Suppressor macrophage treated with lipopolysaccharide for 1 hour (primary cell): ENCODE measurements at regions not wholly inside any gene's neighbourhood (a gene's known extent, or its start where the extent isn't known, plus 50 kb on each side); places are given as distances from the start of the nearest gene placed in this dataset.

ENCODE experiments used
- DNase-seq, 3 donors: peaks; one replicate each; pipeline ENCODE4 v3.0.0-alpha.2; 2020 to 2022

DNA sequence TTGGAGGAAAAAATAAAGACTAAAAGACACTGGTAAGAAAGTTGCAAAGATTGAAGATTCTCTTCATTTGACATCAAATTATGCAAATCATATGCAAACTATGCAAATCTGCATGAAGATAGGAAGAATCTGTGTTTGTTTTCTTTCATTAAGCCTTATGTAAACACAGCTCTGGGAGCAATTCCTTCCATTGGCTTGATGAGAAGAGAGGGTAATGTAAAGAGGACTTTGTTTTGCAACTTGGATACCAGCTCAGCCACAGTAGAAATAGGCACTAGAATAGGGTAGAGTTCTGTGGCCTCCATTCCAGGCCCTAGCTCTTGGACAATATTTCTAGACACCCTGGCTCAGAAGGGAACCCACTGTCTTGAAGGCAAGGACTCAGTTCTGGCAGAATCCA, 388.4 kb upstream of the RASGEF1B start:
- DNase-seq: no peak

DNA sequence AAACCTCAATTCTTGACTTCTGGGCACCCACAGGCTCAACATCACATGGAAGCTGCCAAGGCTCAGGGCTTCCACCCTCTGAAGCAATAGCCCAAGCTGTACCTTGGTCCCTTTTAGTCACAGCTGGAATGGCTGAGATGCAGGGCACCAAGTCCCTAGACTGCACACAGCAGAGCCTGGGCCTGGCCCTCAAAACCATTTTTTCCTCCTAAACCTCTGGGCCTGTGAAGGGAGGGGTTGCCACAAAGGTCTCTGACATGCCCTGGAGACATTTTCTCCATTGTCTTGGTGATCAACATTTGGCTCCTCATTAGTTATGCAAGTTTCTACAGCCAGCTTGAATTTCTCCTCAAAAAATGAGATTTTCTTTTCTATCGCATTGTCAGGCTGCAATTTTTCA, 382.7 kb upstream of the RASGEF1B start:
- no peak for DNase-seq

DNA sequence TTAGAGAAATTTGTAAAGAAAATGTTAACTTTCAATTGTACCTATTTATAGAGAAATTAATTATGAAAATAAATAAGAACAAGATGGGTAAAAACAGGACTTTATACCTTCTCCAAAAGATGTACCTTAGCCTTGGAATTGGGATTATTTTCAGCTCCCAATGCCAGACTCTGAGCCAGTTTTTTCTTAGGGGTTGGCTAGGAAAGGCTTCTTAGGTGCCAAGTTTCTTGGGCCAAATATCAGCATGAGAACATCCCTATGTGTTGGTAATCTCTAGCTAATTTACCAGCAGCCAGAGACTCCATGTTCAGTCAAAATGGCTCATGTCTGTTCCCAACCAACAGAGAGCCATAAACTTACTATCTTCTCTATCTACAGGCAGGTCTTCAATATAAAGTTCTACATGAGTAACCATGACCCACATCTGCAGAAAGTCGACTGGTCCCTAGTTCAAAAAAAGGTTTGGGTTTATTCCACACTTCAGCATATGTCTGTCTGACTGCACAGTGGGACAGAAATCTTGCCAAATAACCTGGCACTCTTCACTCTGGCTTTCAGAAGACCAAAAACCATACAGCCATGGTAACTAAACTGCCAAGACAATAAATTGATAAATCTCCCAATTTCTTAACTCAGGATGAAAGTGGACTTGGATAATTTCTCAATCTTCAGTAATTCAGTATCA, 380.5 kb upstream of the RASGEF1B start:
- DNase-seq: no peak

DNA sequence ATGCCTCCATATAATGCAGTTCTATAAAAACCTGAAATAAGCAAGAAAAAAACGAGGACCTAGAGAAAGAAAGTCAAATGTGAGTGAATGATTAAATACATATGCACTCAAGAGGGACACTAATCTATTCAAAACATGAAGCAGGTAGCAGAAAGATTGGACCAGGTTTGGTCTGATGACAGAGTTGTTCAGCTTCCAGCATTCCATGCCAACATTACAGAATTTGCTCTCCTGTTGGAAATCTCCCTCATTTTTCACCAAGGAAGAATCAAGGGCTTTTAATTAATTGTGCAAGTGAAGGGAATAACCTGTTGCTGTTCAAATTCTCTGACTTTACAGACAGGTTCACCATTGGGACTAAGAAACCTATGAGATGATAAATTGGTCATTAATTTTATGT, 379.0 kb upstream of the RASGEF1B start:
- no peak for DNase-seq

DNA sequence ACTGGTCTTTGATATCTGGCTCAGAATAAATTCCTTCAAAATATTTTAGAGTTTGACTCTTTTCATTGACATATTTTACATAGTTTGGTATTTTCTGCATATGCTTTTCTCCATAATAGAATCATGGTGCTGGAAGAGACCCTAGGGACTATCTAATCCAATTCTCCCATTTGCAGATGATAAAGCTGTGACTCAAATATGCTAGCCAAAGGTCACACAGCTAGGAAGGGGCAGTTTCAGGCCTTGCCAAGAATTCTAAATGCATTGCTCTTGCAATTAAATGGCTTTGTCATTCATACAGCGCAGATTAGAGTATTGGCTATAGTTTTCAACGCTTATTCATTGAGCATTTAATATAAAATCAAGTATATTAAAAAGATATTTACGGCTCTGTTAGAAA, 374.1 kb upstream of the RASGEF1B start:
- no peak for DNase-seq

DNA sequence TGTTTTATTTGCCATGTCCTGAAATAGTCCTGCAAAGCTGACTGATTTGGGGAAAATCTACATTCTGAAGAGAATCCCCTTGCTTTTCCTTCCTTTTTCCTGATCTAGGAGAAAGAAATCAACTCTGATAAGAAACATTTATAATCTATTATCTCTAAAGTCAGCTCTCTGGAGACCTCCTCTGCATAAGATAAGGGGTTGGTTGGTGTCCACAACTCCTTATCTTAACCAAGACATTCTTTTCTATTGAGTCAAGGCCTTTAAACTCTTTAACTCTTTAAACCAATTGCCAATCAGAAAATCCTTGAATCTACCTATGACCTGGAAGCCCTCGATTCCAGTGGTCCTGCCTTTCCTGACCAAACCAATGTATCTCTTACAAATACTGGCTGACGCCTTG, 373.6 kb upstream of the RASGEF1B start:
- DNase-seq: no peak

DNA sequence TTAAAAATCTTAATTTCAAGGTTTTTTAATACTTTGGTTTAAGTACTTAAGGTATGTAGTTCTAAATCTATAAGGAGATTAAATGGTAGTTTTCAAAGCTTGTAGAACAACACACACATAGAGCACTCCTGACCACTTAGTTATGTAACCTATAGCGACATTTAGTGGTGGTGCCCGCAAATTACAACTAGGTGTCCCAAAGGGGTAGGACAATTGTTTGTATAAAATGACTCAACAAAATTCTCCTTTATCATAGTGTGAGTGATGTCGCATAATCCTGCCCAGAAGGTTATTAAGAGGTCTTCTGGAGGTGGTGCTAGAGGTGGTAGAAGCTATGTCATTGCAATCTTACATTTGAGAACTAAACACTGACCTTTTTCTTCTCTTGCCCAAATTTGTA, 373.0 kb upstream of the RASGEF1B start:
- DNase-seq: peak; percentile 87 to 95 (median 91)

DNA sequence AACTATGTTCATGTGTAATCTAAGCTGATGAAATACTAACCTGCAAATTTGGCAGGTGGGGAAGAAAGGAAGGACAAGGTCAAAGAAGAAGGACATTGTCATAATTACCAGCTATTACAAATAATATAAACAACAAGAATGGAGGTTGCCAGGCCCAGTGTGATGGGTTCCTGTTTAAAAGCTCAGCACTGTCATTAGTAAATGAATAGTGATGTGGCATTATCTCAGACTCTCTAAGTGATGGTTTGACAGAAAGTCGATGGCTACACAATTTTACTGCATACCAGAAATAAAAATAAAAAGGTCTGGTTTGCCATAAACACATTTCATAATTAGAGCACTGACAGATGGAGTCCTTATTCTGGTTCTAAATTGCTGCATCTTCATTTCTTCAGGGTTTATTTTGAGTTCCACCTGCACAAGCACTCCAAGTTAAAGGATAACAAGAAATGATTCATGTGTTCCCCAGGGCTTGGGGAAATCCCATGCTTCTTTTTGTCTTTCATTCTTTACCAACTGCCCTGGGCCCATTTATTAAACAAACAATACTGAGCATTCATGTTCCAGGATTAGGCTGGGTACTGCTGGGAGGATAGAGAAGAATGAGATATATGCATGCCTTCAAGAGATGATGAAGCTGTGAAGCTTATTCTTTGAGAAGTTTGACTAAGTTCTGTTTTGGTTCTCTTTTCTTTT, 367.8 kb upstream of the RASGEF1B start:
- DNase-seq: no peak

DNA sequence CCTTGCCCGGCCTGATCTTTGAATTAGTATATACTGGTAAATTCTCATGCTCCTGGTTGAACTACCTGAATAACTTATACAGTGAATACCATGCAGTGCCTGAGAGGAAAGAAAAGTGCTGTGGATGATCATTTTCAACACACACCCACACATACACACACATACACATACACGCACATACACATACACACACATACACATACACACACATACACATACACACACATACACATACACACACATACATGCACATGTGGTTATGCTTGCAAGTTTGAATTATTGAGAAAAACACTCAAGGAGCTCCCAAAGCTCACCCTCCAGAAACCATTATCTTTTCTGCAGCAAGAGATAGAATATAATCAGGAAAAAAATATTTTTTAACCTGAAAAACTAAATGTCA, 366.9 kb upstream of the RASGEF1B start:
- no peak for DNase-seq

DNA sequence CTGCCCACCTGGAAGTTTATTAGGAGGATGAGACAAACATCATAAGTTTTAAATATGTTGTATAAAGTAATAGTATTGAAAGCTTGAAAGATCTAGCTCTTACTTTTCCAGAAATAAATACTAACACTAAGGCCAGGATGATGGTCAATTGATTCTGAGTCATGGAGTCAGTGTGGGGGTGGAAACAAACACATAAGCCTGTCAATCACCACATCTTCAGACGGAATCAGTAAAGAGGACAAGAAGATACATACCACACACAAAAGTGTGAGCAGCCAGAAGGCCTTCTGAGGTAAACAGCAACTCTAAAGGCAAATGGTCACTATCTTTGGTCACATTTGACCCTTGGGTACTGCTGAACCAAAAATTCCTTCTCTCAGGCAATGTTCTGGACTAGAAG, 365.0 kb upstream of the RASGEF1B start:
- no peak for DNase-seq

DNA sequence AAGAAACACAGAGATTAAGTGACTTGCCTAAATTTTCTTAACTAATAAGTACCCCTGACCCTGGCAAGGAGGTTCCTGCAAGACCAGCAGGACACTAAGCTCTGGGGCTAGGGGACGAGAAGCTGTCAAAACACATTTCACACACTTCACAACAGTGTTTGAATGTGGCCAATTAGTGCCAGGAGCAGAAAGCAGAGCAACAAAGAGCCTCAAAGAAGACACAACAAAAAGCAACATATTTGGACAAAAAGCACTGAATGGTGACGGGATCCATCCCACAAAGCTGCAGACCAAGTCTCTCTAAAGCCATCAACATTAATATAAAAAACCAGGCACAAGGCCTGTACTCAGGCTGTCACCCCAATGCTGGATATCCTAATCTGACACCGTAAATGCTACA, 361.9 kb upstream of the RASGEF1B start:
- no peak for DNase-seq

DNA sequence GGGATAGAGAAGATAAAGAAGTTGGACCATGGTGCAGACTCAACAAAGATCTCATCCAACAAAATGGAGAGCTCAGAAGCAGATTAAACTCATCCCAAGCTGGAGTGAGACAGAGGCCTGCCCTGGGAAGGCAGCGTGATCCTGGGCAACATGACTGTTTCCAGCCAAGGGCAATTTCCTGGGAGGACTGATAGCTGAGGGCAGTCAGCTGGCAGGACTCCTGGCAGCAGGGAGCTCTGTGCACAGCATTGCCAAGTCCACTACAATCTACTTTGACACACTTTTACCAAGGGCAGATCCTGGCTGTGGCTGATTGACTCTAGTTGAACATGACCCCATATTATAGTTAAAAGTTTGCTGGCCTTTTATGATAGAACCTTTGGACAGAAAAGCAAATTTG, 357.3 kb upstream of the RASGEF1B start:
- DNase-seq: no peak

DNA sequence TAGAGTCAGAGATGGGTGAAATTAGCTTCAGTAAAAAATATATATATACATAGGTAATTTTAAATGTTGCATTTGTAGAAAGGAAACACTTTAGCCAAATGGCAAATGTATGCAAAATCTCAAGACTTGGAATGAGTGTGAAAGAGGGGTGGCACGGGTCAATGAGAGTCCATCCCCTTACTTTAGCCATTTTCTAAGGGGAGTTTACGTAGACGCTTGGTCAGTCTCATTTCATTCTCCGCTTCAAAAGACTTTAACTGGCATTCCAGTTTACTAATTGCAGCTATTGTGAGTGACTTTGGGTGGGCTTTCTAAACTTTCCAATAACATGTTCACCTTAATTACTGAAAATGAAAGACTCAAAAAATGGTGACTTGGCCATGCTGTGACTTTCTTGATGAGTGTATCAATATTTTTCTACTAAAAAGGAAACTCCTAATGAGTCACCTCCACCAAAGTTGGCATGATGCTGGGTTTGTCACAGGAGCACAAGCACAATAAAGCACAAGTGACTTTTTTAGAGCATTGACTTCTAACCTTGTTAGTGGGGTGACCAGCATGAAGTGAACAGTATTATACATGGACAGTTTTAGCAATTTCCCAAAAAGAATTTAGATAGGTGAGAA, 356.0 kb upstream of the RASGEF1B start:
- peak; percentile 58 to 81 (median 77) for DNase-seq

DNA sequence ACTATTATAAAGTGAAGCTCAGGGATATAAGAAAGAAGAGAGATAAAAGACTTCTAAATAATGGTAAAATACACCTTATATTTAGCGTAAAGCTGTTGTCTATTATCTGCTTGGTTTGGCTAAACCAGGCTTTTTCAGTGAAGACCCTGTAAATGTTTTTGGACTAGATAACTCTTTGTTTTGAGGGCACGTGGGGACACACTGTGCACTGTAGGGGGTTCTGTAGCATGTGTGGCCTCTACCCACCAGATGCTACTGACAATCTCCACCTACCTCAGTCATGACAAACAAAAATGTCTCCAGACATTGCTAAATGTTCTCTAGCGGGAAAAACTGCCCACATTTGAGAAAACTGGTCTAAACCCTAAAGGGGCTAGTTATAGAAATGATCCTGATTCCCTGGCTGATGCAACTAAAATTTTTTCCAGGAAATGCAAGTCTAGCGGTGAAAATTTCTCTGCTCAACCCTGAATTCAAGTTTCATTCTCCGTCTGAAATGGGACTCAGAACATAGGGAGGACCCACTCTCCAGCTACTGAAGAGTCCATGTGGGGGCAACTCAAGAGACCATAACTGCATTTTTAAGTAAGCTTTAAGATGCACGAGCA, 355.2 kb upstream of the RASGEF1B start:
- DNase-seq: no peak

DNA sequence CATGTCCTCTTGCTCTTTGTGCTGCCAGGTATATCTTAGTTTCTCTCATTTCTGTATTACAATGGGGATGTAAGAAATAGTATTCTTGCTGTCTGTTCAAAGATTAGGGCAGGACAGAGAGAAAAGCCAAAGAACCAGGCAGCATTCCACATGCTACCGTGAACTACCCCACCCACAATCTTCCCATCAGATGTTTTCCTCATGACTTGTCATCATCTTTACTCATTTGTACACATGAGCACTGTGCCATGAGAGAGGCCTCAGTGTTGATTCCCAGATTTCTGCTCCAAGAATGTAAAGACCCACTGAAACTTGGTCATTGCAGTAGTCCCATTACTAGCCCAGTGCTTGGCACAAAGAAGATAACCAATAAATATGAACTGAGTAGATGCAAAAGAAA, 354.6 kb upstream of the RASGEF1B start:
- peak in 2 of 3 donors; percentile 30 to 43 for DNase-seq

DNA sequence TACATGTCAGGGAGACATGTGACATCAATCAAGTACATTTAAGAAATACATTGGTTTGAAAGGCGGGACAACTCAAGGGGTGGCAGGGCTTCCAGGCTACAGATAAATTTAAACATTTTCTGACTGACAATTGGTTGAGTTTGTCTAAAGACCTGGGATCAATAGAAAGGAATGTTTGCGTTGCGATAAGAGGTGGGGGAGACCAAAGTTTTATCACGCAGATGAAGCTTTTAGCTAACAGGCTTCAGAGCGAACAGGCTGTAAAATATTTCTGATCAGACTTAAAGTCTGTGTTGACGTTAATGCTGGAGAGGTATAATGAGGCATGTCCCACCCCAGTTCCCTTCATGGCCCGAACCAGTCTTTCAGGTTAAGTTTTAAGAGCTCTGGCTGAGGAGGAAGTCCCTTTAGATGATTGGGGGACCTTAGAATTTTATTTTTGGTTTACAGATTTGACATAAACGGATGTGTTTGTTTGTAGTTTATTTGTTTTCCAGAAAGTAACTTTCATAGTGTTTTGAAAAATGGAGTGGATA, 346.7 kb upstream of the RASGEF1B start:
- no peak for DNase-seq

DNA sequence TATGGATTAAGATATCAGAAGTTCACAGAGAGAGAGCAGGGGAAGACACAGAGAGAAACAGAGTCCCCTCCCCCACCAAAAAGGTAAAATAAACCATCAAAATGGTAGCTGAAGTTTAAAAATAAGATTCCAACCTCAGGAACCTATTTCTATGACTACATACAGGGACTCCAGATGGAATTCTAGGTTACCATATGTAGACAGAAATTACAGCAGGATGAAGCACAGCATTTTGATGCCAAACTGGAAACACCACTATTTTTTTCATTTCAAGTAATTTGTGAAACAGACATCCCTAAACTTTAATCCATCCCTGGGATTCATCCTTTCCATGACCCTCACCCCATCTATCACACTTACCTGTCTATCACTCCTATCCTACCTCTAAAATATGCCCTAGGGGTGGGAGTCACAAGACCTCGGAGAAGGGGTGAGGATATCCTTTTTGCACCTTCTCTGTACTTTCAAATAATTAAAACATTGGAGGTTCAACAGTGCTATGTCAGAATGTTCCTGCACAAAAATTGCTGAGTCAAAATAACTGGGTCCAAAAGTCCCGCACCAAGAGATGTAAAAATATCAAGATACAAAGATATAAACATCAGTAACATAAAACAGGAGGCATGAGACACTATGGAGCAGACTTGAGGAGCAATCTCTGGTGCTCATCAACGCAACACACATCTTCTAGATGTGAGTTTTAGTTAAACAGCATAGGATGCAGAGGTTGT, 344.5 kb upstream of the RASGEF1B start:
- no peak for DNase-seq

DNA sequence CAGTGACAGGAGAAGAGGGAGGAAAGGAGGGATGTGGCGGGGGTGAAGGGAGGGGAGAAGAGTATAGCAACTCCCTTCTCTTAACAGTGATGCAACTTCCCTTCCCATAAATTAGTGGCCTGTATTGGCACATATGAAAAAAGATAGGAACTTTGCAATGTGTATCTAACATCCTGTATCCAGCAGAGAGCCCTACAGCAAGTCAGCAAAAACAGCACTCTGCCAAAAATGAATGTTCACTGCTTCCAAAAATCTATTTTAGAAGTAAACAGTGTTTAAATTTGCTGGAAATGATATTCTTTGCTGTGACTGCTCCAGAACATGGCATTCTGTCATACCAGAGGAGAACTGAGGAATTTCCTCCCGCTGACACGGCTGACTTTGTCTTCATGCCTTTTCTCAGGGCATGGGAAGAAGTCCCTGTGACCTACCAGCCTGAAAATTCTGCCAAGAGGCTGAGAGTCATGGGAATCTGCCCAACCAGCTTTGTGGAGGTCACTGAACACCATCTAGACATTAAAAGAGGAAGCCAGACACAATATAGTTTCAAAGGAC, 343.4 kb upstream of the RASGEF1B start:
- DNase-seq: peak; percentile 62 to 75 (median 66)

DNA sequence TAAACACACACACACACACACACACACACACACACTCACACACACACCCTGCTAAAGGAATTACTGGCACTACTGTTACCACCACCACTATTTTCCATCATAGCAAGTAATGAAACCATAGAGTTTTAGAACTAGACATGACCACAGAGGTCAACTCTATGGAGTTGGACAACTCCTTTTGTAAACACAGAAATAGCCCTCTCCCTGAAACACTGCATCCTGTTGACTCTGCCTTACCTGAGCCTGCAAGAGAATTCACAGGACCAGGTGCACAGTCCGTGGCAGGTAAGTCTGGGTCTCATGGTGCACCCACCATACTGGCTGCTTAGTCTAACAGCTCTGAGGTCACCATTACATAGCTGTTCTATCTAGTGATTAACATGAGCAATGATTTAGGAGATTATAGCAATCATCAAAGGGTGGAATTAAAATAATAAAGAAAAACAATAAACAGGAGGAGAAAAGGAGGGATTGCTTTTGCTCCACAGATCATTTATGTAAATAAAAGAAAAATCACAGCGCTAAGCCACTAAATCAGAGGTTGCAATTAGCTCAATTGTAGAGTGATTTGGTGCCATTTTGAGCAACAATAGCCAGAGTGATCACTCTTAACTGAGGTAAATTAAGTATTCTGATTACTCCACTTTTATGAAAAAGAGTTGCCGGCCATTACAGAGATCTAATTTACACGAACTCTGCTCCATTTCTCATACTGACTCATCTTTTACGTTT, 340.0 kb upstream of the RASGEF1B start:
- DNase-seq: no peak

DNA sequence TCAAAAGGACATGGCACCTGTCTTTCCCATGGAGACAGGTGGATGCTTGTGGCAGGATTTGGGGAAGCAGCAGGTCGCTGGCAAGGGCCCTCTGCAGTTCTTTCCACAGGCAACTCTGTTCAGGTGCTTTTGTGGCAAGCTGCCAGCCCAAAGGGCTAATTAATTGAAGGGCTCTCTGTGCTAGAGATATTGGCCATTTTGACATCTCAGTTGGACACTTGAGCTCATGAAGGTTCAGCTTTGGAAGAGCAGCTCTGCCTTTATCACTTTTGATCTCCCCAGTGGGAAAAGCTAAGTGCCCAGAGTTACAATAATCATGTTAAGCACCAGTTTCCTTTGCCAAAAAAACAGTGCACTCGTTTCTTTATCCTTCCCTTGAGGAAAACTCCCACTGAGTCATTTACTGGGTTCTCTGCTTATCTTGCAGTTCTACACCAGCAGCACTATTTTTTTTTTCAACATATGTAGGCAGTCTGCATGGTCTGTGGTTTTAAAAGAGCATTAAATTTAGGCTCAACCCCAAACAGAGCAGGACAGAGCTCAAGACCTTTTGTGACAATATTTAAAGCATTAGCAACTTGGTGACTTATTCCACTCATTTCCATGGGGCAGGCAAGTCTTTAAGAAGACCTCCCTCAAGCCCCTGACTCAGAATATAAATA, 336.4 kb upstream of the RASGEF1B start:
- DNase-seq: peak; percentile 51 to 75 (median 67)

DNA sequence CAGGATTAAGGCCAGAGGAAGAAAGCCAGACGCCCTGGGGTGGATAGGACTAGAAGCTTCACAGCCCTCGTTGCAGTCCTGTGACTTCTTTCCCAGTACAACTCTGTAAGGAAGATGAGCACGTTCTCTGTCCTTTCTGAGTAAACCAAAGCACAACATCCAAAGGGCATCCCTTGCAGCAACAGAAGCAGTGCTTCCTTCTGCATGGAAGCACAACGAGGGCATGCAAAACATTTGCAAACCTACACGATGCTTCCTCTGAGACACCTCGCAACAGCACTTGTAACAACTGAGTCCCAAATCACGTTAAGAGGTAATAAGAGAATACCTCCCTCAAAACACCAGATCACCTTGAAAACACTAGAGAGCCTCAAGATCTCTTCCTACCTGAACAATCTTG, 335.7 kb upstream of the RASGEF1B start:
- DNase-seq: no peak
